ENCODE measurements at regions not wholly inside any gene's neighbourhood (a gene's known extent, or its start where the extent isn't known, plus 50 kb on each side); places are given as distances from the start of the nearest gene placed in this dataset.

GRCh38 chr4:81913427-81913879 is 441.7 kb upstream of the RASGEF1B start:
- TF ChIP-seq SMC3 (IDR thresholded peaks at IDR 0.05; ENCODE audit: borderline replicate concordance, low read length) (no peak; the same call in 1 of the 2 replicates), CTCF (IDR thresholded peaks at IDR 0.05 in 2 of 3, conservative IDR thresholded peaks at IDR 0.05 in 1 of 3; ENCODE audit: control insufficient read depth in 2 of 3, extremely low read depth in 1 of 3, insufficient read depth in 1 of 3, low read depth in 3 of 3, low read length in 3 of 3) (peak; percentile 71 to 84 (median 74)), CHD2 (IDR thresholded peaks at IDR 0.05; ENCODE audit: borderline replicate concordance, low read depth, low read length) (no peak), TAF1 (IDR thresholded peaks at IDR 0.05; ENCODE audit: borderline replicate concordance, low read depth, low read length) (no peak)

Measured in GM12878 (cell line).